CD14-positive monocyte (primary cell): ENCODE measurements at regions not wholly inside any gene's neighbourhood (a gene's known extent, or its start where the extent isn't known, plus 50 kb on each side); places are given as distances from the start of the nearest gene placed in this dataset.

ENCODE experiments used
- DNase-seq, 3 donors: peaks; one replicate each; pipeline ENCODE4 v3.0.0-alpha.2; 2011 to 2022
- H2AFZ ChIP-seq: 2 replicates; pipeline ENCODE4 v1.6.0; 2012; ENCODE audit warnings: mild to moderate bottlenecking, low read depth, low read length, inconsistent platforms; ENCODE audit not compliant: insufficient read depth, poor library complexity, severe bottlenecking
- H3K27ac ChIP-seq, 2 donors: 1 replicate in 1 of 2; 2 replicates in 1 of 2; pipeline ENCODE4 v1.5.1; 2012 to 2013; ENCODE audit warnings: low read length in 2 of 2, control low read depth in 1 of 2, inconsistent platforms in 1 of 2, low read depth in 1 of 2, mild to moderate bottlenecking in 1 of 2
- H3K27me3 ChIP-seq, 2 donors: one replicate each; pipeline versions ENCODE4 v1.6.0 to v1.6.1; 2011 to 2013; ENCODE audit warnings: low read length in 2 of 2; ENCODE audit not compliant: control insufficient read depth in 2 of 2, insufficient read depth in 2 of 2
- H3K36me3 ChIP-seq, 2 donors: replicated peaks in 1 of 2; 1 replicate in 1 of 2; 2 replicates in 1 of 2; pipeline versions ENCODE4 v1.5.1 to v1.6.1; 2012 to 2013; ENCODE audit warnings: low read length in 2 of 2, control low read depth in 1 of 2, inconsistent platforms in 1 of 2, mild to moderate bottlenecking in 1 of 2; ENCODE audit not compliant: insufficient read depth in 2 of 2, control insufficient read depth in 1 of 2
- H3K4me1 ChIP-seq, 2 donors: 1 replicate in 1 of 2; 2 replicates in 1 of 2; pipeline versions ENCODE4 v1.5.1 to v1.6.1; 2012 to 2013; ENCODE audit warnings: low read length in 2 of 2, control low read depth in 1 of 2, inconsistent platforms in 1 of 2, mild to moderate bottlenecking in 1 of 2, moderate library complexity in 1 of 2; ENCODE audit not compliant: insufficient read depth in 2 of 2, control insufficient read depth in 1 of 2
- H3K4me2 ChIP-seq: replicated peaks from 2 replicates; pipeline ENCODE3; 2012; ENCODE audit warnings: low read length, moderate library complexity, mild to moderate bottlenecking; ENCODE audit not compliant: poor library complexity, severe bottlenecking; ENCODE audit errors: extremely low read depth
- H3K4me3 ChIP-seq, 3 experiments: fragments of 200-600 bp in 1 of 3; sonication (generic) in 1 of 3; replicated peaks in 1 of 3; 1 replicate in 2 of 3; 2 replicates in 1 of 3; pipeline ENCODE4 v1.5.1; 2011 to 2013; ENCODE audit warnings: low read length in 3 of 3, mild to moderate bottlenecking in 3 of 3, control low read depth in 2 of 3, low read depth in 2 of 3, inconsistent platforms in 1 of 3, moderate library complexity in 1 of 3
- H3K79me2 ChIP-seq: 2 replicates; pipeline ENCODE4 v1.6.0; 2012; ENCODE audit warnings: mild to moderate bottlenecking, control low read depth, inconsistent platforms, low read length, moderate library complexity; ENCODE audit not compliant: insufficient read depth
- H3K9ac ChIP-seq: 2 replicates; pipeline ENCODE4 v1.6.0; 2017; ENCODE audit warnings: low read length, mild to moderate bottlenecking; ENCODE audit not compliant: insufficient read depth, poor library complexity, severe bottlenecking
- H3K9me3 ChIP-seq, 2 donors: replicated peaks in 1 of 2; 1 replicate in 1 of 2; 2 replicates in 1 of 2; pipeline versions ENCODE4 v1.5.1 to v1.6.1; 2012 to 2013; ENCODE audit warnings: low read length in 2 of 2, control low read depth in 1 of 2; ENCODE audit not compliant: control insufficient read depth in 1 of 2, insufficient read depth in 1 of 2
- H4K20me1 ChIP-seq: 2 replicates; pipeline ENCODE4 v1.6.0; 2012; ENCODE audit warnings: mild to moderate bottlenecking, low read length, control low read depth, moderate library complexity; ENCODE audit not compliant: insufficient read depth
- H3K27ac Mint-ChIP-seq, 7 donors: one replicate each; pipeline ENCODE4 v1.8.0; 2020; ENCODE audit warnings: mild to moderate bottlenecking in 7 of 7, mixed read lengths in 7 of 7, moderate library complexity in 6 of 7, inconsistent platforms in 2 of 7
- H3K27me3 Mint-ChIP-seq, 3 donors: one replicate each; pipeline ENCODE4 v1.8.0; 2021 to 2022; ENCODE audit warnings: low read depth in 3 of 3, mild to moderate bottlenecking in 3 of 3, mixed read lengths in 3 of 3, moderate library complexity in 3 of 3, inconsistent platforms in 1 of 3
- H3K36me3 Mint-ChIP-seq, 2 donors: one replicate each; pipeline ENCODE4 v1.8.0; 2020; ENCODE audit warnings: mixed read lengths in 2 of 2, inconsistent platforms in 1 of 2, mild to moderate bottlenecking in 1 of 2
- H3K4me1 Mint-ChIP-seq: one replicate; pipeline ENCODE4 v1.8.0; 2020; ENCODE audit warnings: mild to moderate bottlenecking, mixed read lengths
- H3K4me3 Mint-ChIP-seq, 2 donors: one replicate each; pipeline ENCODE4 v1.8.0; 2020; ENCODE audit warnings: mild to moderate bottlenecking in 2 of 2, mixed read lengths in 2 of 2, moderate library complexity in 1 of 2
- H3K9me3 Mint-ChIP-seq, 7 donors: one replicate each; pipeline ENCODE4 v1.8.0; 2020 to 2022; ENCODE audit warnings: mixed read lengths in 7 of 7, mild to moderate bottlenecking in 6 of 7, moderate library complexity in 6 of 7, inconsistent platforms in 2 of 7
- WGBS: methylation state at CpG from one replicate; pipeline ENCODE4 v1.1.5; 2013; ENCODE audit warnings: missing lambda C conversion rate; ENCODE audit not compliant: insufficient coverage; 5-methylcytosine and 5-hydroxymethylcytosine counted together
- intact Hi-C, 2 donors: fragments of 100-400 bp; cut with micrococcal nuclease; formaldehyde crosslinking; loops; one replicate each; pipeline versions ENCODE4 v1.15.0 to v1.15.1; 2023
- TF ChIP-seq, protein P1 (sequence below): fragments of 200-600 bp; IDR thresholded peaks from one replicate; pipeline ENCODE4 v1.8.0; 2022; ENCODE audit warnings: antibody characterized with exemption, mild to moderate bottlenecking

DNA sequence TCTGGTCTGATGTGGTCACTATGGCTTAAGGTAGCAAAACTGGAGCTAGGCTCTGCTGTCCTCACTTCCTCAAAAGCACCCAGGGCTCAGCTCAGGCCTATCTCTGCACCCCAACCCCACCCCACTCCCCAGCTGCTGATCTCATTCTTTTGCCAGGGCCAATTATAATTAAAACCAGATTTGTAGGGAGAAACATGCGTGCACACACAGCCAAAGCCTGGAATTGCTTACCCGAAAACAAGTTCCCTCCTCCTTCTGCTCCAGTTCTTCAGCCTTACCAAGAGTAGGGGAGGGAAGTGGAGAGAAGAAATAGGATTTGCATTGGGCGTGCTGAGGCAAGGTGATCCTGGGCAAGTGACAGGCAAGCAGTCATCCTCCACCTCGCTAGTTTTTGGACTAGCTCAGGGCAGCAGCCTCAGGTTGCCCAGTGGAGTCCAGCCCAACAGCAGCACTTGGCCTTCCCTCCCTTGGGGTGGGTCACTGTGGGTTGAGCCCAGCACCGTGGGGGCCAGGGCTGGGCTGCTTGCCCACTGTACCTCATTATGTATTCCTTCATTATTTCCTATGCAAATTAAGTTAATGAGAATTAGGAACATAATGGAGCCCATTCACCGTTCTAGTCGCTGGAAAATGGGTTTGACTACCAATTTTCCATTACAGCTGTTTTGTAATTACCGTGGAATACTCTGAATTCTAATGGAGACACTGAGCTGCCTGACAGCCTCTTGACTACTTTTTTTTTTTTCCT lies 199.1 kb upstream of the CELF4 start:
- TF ChIP-seq, protein P1, sequence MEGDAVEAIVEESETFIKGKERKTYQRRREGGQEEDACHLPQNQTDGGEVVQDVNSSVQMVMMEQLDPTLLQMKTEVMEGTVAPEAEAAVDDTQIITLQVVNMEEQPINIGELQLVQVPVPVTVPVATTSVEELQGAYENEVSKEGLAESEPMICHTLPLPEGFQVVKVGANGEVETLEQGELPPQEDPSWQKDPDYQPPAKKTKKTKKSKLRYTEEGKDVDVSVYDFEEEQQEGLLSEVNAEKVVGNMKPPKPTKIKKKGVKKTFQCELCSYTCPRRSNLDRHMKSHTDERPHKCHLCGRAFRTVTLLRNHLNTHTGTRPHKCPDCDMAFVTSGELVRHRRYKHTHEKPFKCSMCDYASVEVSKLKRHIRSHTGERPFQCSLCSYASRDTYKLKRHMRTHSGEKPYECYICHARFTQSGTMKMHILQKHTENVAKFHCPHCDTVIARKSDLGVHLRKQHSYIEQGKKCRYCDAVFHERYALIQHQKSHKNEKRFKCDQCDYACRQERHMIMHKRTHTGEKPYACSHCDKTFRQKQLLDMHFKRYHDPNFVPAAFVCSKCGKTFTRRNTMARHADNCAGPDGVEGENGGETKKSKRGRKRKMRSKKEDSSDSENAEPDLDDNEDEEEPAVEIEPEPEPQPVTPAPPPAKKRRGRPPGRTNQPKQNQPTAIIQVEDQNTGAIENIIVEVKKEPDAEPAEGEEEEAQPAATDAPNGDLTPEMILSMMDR, result no peak
- peaks cover 0 to 14% (median 6%) of the 10 kb centered on the region in 7 donors for H3K9me3 Mint-ChIP-seq
- H3K4me2 ChIP-seq, result no peak overlapping the region
- H3K4me1 ChIP-seq, result no peaks in the 10 kb centered on the region
- H3K9me3 ChIP-seq, result peaks cover 0 to 4% of the 10 kb centered on the region in 2 donors
- H3K27me3 ChIP-seq, result no peaks in the 10 kb centered on the region
- no peak overlapping the region for H3K9ac ChIP-seq
- no peak overlapping the region for H3K4me3 ChIP-seq
- H2AFZ ChIP-seq, result no peak overlapping the region
- no peak overlapping the region for H3K27ac ChIP-seq
- WGBS, result 100% methylated on average over 2 of the region's 8 CpGs
- H3K4me1 Mint-ChIP-seq, result no peaks in the 10 kb centered on the region
- H3K4me3 Mint-ChIP-seq, result no peak overlapping the region
- H3K36me3 ChIP-seq, result no peaks in the 10 kb centered on the region
- intact Hi-C loops, result no loop called here
- DNase-seq, result no peak
- no peaks in the 10 kb centered on the region for H3K27me3 Mint-ChIP-seq
- H4K20me1 ChIP-seq, result no peaks in the 10 kb centered on the region
- H3K36me3 Mint-ChIP-seq, result no peaks in the 10 kb centered on the region
- no peaks in the 10 kb centered on the region for H3K79me2 ChIP-seq
- no peak overlapping the region for H3K27ac Mint-ChIP-seq

DNA sequence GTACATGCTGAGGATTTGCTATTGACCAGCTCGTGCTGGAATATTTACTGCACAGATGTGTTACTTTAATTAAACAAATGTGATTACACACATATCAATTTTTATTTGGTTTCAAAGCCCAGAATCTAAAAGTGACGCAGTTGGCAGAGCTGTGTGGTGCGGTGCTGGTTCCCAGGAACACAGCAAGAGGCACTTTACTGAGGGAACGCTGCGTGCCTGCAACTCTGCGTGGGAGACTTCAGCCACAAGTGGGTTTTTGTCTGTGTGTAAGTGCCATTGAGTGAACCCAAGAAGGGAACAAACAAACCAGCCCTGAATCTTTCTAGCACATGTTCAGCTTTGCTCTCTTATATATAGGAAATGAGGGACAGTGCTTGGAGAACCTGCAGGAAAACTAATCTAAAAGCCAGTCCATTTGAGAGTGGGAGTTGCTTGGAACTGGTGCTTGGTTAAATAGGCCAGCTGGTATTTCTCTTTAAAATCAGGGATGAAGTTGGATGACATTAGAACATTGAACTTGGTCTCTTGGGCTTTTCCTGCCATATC lies 196.6 kb upstream of the CELF4 start:
- no peaks in the 10 kb centered on the region for H3K4me1 ChIP-seq

More for the DNA sequence above, 196.6 kb upstream of the CELF4 start:
- no peak overlapping the region for H2AFZ ChIP-seq
- DNase-seq, result no peak
- Mint-ChIP-seq H3K4me1 (no peaks in the 10 kb centered on the region), H3K27me3 (peaks cover 0 to 2% (median 1%) of the 10 kb centered on the region in 3 donors), H3K4me3 (no peak overlapping the region), H3K27ac (no peak overlapping the region), H3K36me3 (no peaks in the 10 kb centered on the region), H3K9me3 (peaks cover 0 to 13% (median 4%) of the 10 kb centered on the region in 7 donors)
- no peaks in the 10 kb centered on the region for H3K36me3 ChIP-seq
- H3K4me2 ChIP-seq, result no peak overlapping the region
- no peak overlapping the region for H3K4me3 ChIP-seq
- no peak overlapping the region for H3K9ac ChIP-seq
- TF ChIP-seq, protein P1, result no peak
- 88% methylated on average over 2 of the region's 6 CpGs for WGBS
- H3K27me3 ChIP-seq, result no peaks in the 10 kb centered on the region
- H3K79me2 ChIP-seq, result no peaks in the 10 kb centered on the region
- H4K20me1 ChIP-seq, result no peaks in the 10 kb centered on the region
- intact Hi-C loops, result no loop called here
- H3K27ac ChIP-seq, result no peak overlapping the region
- H3K9me3 ChIP-seq, result peaks cover 0 to 7% of the 10 kb centered on the region in 2 donors
